ENCODE measurements at regions not wholly inside any gene's neighbourhood (a gene's known extent, or its start where the extent isn't known, plus 50 kb on each side); places are given as distances from the start of the nearest gene placed in this dataset.
A peak's percentile ranks its signal among the peaks of the same experiment; 100 is the strongest.

GRCh38 chr22:12601870-12602779 lies 2925.9 kb upstream of the OR11H1 start:
- no peak for TF ChIP-seq MAX (IDR thresholded peaks at IDR 0.05)
- TF ChIP-seq TCF12 (IDR thresholded peaks at IDR 0.05; ENCODE audit: low read depth) = no peak
- 0 out of 2 replicates have a peak, but pooled peaks have one; percentile 9 for TF ChIP-seq YY1 (IDR thresholded peaks at IDR 0.05; ENCODE audit: low read depth)
- peak; percentile 66 for TF ChIP-seq TAF1 (IDR thresholded peaks at IDR 0.05; ENCODE audit: low read depth)
- no peak for TF ChIP-seq NFIC (IDR thresholded peaks at IDR 0.05)

GRCh38 chr22:12613199-12613598 lies 2914.8 kb upstream of the OR11H1 start:
- no peak for TF ChIP-seq EGR1 (IDR thresholded peaks at IDR 0.05)
- no peak for TF ChIP-seq USF1 (IDR thresholded peaks at IDR 0.05)
- TF ChIP-seq ZBTB7A (IDR thresholded peaks at IDR 0.05; ENCODE audit: low read depth) = no peak
- no peak for TF ChIP-seq EP300 (IDR thresholded peaks at IDR 0.05; ENCODE audit: borderline replicate concordance)
- no peak for TF ChIP-seq RAD21 (IDR thresholded peaks at IDR 0.05; ENCODE audit: low read depth)
- TF ChIP-seq CREB1 (IDR thresholded peaks at IDR 0.05; ENCODE audit: low read depth) = no peak
- TF ChIP-seq FOXM1 (IDR thresholded peaks at IDR 0.05; ENCODE audit: borderline replicate concordance, low read depth) = no peak
- no peak for TF ChIP-seq NFIC (IDR thresholded peaks at IDR 0.05)
- TF ChIP-seq TCF12 (IDR thresholded peaks at IDR 0.05; ENCODE audit: low read depth) = no peak
- no peak for TF ChIP-seq CEBPB (IDR thresholded peaks at IDR 0.05)
- TF ChIP-seq TEAD4 (IDR thresholded peaks at IDR 0.05) = no peak
- TF ChIP-seq REST (IDR thresholded peaks at IDR 0.05; ENCODE audit: low read depth) = no peak
- no peak for TF ChIP-seq YY1 (IDR thresholded peaks at IDR 0.05; ENCODE audit: low read depth)
- no peak for TF ChIP-seq TAF1 (IDR thresholded peaks at IDR 0.05; ENCODE audit: low read depth)
- TF ChIP-seq MAX (IDR thresholded peaks at IDR 0.05) = no peak
